SK-N-SH treated with all-trans-retinoic acid at 6 μM for 48 hours (cell line): ENCODE measurements at regions not wholly inside any gene's neighbourhood (a gene's known extent, or its start where the extent isn't known, plus 50 kb on each side); places are given as distances from the start of the nearest gene placed in this dataset.

Experiments used
- ATAC-seq: fragments of 200-7000 bp; cut with Tn5 transposase; 3 replicates; pipeline ENCODE4 v1.9.1; 2020; ENCODE audit warnings: mild to moderate bottlenecking, moderate library complexity
- ARNTL ChIP-seq: fragments of 450-650 bp; formaldehyde crosslinking; IDR thresholded peaks from 2 replicates; pipeline ENCODE4 v1.5.0; 2020; ENCODE audit warnings: low read depth, mild to moderate bottlenecking, moderate library complexity, borderline replicate concordance
- BACH2 ChIP-seq: fragments of 250-450 bp; sonication (Bioruptor Pico); IDR thresholded peaks from 2 replicates; pipeline ENCODE4 v1.9.0; 2021; ENCODE audit warnings: mild to moderate bottlenecking, borderline replicate concordance
- CSDC2 ChIP-seq: fragments of 250-450 bp; sonication (Bioruptor Pico); IDR thresholded peaks from 2 replicates; pipeline ENCODE4 v1.5.0; 2020; ENCODE audit warnings: mild to moderate bottlenecking, moderate library complexity
- ESRRG ChIP-seq: fragments of 250-450 bp; sonication (Bioruptor Pico); IDR thresholded peaks from 2 replicates; pipeline ENCODE4 v1.6.1; 2021; ENCODE audit warnings: mild to moderate bottlenecking
- ISL1 ChIP-seq: fragments of 250-450 bp; sonication (Bioruptor Pico); IDR thresholded peaks from 2 replicates; pipeline ENCODE4 v2.1.2; 2022; ENCODE audit warnings: mild to moderate bottlenecking, moderate library complexity
- OSR1 ChIP-seq: fragments of 250-450 bp; sonication (Bioruptor Pico); IDR thresholded peaks from 2 replicates; pipeline ENCODE4 v1.8.0; 2022; ENCODE audit warnings: moderate library complexity, mild to moderate bottlenecking, inconsistent platforms
- PPARA ChIP-seq: fragments of 250-450 bp; sonication (Bioruptor Pico); IDR thresholded peaks from 2 replicates; pipeline ENCODE4 v1.5.0; 2020; ENCODE audit warnings: mild to moderate bottlenecking, borderline replicate concordance
- RARB ChIP-seq: fragments of 250-450 bp; sonication (Bioruptor Pico); IDR thresholded peaks from 2 replicates; pipeline ENCODE4 v1.8.0; 2021; ENCODE audit warnings: mild to moderate bottlenecking, moderate library complexity
- SNAI2 ChIP-seq: fragments of 250-450 bp; sonication (Bioruptor Pico); IDR thresholded peaks from 2 replicates; pipeline ENCODE4 v1.5.0; 2020; ENCODE audit warnings: mild to moderate bottlenecking, moderate library complexity
- TCF4 ChIP-seq: fragments of 250-450 bp; sonication (Bioruptor Pico); IDR thresholded peaks from 2 replicates; pipeline ENCODE4 v1.8.0; 2021; ENCODE audit warnings: mild to moderate bottlenecking, moderate library complexity, borderline replicate concordance
- TOX ChIP-seq: fragments of 250-450 bp; sonication (Bioruptor Pico); IDR thresholded peaks from 2 replicates; pipeline ENCODE4 v1.8.0; 2021; ENCODE audit warnings: mild to moderate bottlenecking, moderate library complexity, borderline replicate concordance
- ZC3H10 ChIP-seq: fragments of 250-450 bp; sonication (Bioruptor Pico); IDR thresholded peaks from 2 replicates; pipeline ENCODE4 v1.5.1; 2021; ENCODE audit warnings: mild to moderate bottlenecking, moderate library complexity
- ZFP30 ChIP-seq: fragments of 450-650 bp; formaldehyde crosslinking; IDR thresholded peaks from 2 replicates; pipeline ENCODE4 v1.5.0; 2022; ENCODE audit warnings: mild to moderate bottlenecking, moderate library complexity
- ZNF565 ChIP-seq: fragments of 450-650 bp; formaldehyde crosslinking; conservative IDR thresholded peaks from 2 replicates; pipeline ENCODE4 v1.5.0; 2020; ENCODE audit warnings: low read depth, mild to moderate bottlenecking, moderate library complexity
- ZNF70 ChIP-seq: fragments of 450-650 bp; formaldehyde crosslinking; IDR thresholded peaks from 2 replicates; pipeline ENCODE4 v1.5.0; 2020; ENCODE audit warnings: mild to moderate bottlenecking, moderate library complexity
- ZNF8 ChIP-seq: fragments of 450-650 bp; formaldehyde crosslinking; IDR thresholded peaks from 2 replicates; pipeline ENCODE4 v1.5.0; 2020; ENCODE audit warnings: mild to moderate bottlenecking, moderate library complexity
- TF ChIP-seq, protein P1 (sequence below): fragments of 250-450 bp; sonication (Bioruptor Pico); IDR thresholded peaks from 2 replicates; pipeline ENCODE4 v1.5.1; 2021; ENCODE audit warnings: mild to moderate bottlenecking, moderate library complexity
- TF ChIP-seq, protein P2 (sequence below): fragments of 250-450 bp; sonication (Bioruptor Pico); IDR thresholded peaks from 2 replicates; pipeline ENCODE4 v1.5.0; 2020; ENCODE audit warnings: mild to moderate bottlenecking, moderate library complexity
- TF ChIP-seq, protein P3 (sequence below): fragments of 250-450 bp; sonication (Bioruptor Pico); IDR thresholded peaks from 2 replicates; pipeline ENCODE4 v1.8.0; 2020; ENCODE audit warnings: mild to moderate bottlenecking, moderate library complexity, borderline replicate concordance
- TF ChIP-seq, protein P4 (sequence below): fragments of 250-450 bp; sonication (Bioruptor Pico); IDR thresholded peaks from 2 replicates; pipeline ENCODE4 v1.8.0; 2021; ENCODE audit warnings: low read depth, mild to moderate bottlenecking, moderate library complexity, borderline replicate concordance
- TF ChIP-seq, protein P5 (sequence below): fragments of 250-450 bp; sonication (Bioruptor Pico); IDR thresholded peaks from 2 replicates; pipeline ENCODE4 v1.5.1; 2020; ENCODE audit warnings: low read depth, mild to moderate bottlenecking, moderate library complexity

DNA sequence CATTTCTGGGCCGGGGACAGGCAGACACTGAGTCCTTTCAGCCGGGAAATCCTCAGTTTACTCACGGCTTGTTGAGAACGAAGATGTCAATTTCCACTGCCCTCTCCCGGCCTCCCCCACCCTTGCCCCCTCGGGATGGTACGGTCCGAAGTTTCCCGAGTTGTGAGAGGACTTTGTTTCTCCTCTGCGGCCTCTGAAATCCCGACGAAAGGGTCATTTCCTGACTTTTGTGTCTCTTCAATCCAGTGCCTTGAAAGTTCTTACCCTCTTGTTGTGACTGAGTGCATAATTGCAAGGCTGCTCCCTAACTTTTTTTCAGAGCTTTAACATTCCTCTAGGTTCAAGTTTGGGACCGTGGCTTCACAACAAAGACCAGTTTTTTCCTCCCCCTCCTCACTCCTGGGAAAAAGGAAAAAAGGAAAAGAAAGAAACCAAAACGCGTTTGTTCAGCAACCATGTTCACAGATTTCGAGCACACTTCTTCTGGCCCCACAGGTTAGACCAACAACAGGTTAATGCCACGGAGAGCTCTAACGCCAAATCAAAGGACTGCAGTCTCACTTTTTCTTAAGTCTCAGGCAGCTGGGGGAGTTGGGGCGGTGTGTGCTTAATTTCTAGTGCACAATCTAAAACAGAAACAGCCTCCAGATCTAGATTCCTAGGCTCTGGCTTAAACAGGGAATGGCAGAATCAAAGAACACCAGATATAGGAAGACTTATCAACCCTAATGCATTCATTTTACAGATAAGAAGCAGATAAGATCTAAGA is 138.9 kb downstream of the TMCO5A start:
- TF ChIP-seq BACH2 = no peak
- TF ChIP-seq RARB = no peak
- TF ChIP-seq, all 23 proteins: peak for 0
- ATAC-seq = no peak

DNA sequence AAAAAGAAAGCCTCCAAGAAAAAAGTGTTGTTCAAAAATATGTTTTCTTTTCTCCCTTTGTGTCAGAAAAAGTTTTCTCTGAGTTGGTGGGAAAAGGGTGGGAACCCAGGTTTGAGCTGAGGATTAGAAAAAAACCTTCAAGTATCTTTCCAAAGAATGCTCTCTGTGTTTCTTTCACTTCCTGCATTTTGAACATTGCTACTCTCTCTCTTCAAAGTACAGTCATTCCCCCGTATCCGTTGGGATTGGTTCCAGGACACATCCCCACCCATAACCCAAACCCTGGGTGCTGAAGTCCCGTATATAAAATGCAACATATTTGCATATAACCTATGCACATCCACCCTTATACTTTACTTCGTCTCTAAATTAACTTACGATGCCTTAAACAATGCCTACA is 139.6 kb downstream of the TMCO5A start:
- TF ChIP-seq, protein P1, sequence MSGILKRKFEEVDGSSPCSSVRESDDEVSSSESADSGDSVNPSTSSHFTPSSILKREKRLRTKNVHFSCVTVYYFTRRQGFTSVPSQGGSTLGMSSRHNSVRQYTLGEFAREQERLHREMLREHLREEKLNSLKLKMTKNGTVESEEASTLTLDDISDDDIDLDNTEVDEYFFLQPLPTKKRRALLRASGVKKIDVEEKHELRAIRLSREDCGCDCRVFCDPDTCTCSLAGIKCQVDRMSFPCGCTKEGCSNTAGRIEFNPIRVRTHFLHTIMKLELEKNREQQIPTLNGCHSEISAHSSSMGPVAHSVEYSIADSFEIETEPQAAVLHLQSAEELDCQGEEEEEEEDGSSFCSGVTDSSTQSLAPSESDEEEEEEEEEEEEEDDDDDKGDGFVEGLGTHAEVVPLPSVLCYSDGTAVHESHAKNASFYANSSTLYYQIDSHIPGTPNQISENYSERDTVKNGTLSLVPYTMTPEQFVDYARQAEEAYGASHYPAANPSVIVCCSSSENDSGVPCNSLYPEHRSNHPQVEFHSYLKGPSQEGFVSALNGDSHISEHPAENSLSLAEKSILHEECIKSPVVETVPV (CRISPR knock-in tag) = no peak
- TF ChIP-seq ARNTL (no peak), PPARA (CRISPR knock-in tag) (no peak), RARB (no peak), ZNF8 (CRISPR knock-in tag) (no peak), SNAI2 (no peak), ZNF70 (CRISPR knock-in tag) (no peak), TCF4 (CRISPR knock-in tag) (no peak), ISL1 (no peak), BACH2 (no peak), ZC3H10 (CRISPR knock-in tag) (no peak), TOX (CRISPR knock-in tag) (no peak), ZFP30 (CRISPR knock-in tag) (no peak), ZNF565 (no peak), CSDC2 (CRISPR knock-in tag) (no peak), OSR1 (CRISPR knock-in tag) (no peak)
- TF ChIP-seq, protein P2, sequence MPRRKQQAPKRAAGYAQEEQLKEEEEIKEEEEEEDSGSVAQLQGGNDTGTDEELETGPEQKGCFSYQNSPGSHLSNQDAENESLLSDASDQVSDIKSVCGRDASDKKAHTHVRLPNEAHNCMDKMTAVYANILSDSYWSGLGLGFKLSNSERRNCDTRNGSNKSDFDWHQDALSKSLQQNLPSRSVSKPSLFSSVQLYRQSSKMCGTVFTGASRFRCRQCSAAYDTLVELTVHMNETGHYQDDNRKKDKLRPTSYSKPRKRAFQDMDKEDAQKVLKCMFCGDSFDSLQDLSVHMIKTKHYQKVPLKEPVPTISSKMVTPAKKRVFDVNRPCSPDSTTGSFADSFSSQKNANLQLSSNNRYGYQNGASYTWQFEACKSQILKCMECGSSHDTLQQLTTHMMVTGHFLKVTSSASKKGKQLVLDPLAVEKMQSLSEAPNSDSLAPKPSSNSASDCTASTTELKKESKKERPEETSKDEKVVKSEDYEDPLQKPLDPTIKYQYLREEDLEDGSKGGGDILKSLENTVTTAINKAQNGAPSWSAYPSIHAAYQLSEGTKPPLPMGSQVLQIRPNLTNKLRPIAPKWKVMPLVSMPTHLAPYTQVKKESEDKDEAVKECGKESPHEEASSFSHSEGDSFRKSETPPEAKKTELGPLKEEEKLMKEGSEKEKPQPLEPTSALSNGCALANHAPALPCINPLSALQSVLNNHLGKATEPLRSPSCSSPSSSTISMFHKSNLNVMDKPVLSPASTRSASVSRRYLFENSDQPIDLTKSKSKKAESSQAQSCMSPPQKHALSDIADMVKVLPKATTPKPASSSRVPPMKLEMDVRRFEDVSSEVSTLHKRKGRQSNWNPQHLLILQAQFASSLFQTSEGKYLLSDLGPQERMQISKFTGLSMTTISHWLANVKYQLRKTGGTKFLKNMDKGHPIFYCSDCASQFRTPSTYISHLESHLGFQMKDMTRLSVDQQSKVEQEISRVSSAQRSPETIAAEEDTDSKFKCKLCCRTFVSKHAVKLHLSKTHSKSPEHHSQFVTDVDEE = no peak
- TF ChIP-seq, protein P3, sequence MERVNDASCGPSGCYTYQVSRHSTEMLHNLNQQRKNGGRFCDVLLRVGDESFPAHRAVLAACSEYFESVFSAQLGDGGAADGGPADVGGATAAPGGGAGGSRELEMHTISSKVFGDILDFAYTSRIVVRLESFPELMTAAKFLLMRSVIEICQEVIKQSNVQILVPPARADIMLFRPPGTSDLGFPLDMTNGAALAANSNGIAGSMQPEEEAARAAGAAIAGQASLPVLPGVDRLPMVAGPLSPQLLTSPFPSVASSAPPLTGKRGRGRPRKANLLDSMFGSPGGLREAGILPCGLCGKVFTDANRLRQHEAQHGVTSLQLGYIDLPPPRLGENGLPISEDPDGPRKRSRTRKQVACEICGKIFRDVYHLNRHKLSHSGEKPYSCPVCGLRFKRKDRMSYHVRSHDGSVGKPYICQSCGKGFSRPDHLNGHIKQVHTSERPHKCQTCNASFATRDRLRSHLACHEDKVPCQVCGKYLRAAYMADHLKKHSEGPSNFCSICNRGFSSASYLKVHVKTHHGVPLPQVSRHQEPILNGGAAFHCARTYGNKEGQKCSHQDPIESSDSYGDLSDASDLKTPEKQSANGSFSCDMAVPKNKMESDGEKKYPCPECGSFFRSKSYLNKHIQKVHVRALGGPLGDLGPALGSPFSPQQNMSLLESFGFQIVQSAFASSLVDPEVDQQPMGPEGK (CRISPR knock-in tag) = no peak
- TF ChIP-seq, protein P4, sequence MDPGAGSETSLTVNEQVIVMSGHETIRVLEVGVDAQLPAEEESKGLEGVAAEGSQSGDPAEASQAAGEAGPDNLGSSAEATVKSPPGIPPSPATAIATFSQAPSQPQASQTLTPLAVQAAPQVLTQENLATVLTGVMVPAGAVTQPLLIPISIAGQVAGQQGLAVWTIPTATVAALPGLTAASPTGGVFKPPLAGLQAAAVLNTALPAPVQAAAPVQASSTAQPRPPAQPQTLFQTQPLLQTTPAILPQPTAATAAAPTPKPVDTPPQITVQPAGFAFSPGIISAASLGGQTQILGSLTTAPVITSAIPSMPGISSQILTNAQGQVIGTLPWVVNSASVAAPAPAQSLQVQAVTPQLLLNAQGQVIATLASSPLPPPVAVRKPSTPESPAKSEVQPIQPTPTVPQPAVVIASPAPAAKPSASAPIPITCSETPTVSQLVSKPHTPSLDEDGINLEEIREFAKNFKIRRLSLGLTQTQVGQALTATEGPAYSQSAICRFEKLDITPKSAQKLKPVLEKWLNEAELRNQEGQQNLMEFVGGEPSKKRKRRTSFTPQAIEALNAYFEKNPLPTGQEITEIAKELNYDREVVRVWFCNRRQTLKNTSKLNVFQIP = no peak
- TF ChIP-seq, protein P5, sequence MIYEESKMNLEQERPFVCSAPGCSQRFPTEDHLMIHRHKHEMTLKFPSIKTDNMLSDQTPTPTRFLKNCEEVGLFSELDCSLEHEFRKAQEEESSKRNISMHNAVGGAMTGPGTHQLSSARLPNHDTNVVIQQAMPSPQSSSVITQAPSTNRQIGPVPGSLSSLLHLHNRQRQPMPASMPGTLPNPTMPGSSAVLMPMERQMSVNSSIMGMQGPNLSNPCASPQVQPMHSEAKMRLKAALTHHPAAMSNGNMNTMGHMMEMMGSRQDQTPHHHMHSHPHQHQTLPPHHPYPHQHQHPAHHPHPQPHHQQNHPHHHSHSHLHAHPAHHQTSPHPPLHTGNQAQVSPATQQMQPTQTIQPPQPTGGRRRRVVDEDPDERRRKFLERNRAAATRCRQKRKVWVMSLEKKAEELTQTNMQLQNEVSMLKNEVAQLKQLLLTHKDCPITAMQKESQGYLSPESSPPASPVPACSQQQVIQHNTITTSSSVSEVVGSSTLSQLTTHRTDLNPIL (CRISPR knock-in tag) = no peak
- no peak for ATAC-seq

DNA sequence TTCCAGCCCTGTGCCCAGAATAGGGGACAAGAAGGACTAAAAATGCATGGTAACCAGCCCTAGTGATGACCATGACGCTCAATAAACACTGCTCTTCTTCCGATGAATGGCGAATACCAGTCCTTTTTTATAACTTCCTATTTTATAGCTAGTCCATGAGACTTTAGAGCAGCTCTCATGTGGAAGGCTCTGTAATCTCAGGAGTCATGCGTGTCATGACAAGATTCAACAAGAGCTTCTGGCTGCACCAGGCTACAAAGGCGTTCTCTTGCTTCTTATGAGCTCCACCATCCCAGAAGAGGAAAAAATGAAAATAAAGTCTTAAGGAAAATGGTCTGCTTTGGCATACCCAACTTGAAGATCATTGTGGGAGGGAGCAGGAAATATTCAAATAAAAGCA is 141.0 kb downstream of the TMCO5A start:
- ATAC-seq = no peak
- TF ChIP-seq, protein P4 = no peak
- TF ChIP-seq CSDC2 (CRISPR knock-in tag) = no peak
- no peak for TF ChIP-seq RARB
- no peak for TF ChIP-seq TCF4 (CRISPR knock-in tag)
- TF ChIP-seq, protein P1 (CRISPR knock-in tag) = no peak
- no peak for TF ChIP-seq ESRRG
